ENCODE measurements at regions not wholly inside any gene's neighbourhood (a gene's known extent, or its start where the extent isn't known, plus 50 kb on each side); places are given as distances from the start of the nearest gene placed in this dataset.

GRCh38 chr7:41847151-41847550 is 144.3 kb upstream of the INHBA start (continued):
- TF ChIP-seq CTCF (IDR thresholded peaks at IDR 0.05 in 2 of 3, conservative IDR thresholded peaks at IDR 0.05 in 1 of 3; ENCODE audit: borderline replicate concordance in 1 of 3, insufficient read depth in 1 of 3, low read depth in 2 of 3, low read length in 2 of 3) (no peak), TCF7L2 (IDR thresholded peaks at IDR 0.05; ENCODE audit: borderline replicate concordance, extremely low read depth, insufficient read depth, insufficient read length) (no peak)

GRCh38 chr7:41842956-41843355 is 140.1 kb upstream of the INHBA start:
- RAD21 ChIA-PET (ENCODE audit: low non-redundant PET in 1 of 2, low total read pairs in 2 of 2, uncharacterized antibody in 2 of 2, unreplicated experiment in 2 of 2), result no interaction called here
- intact Hi-C loops (cut with micrococcal nuclease), result no loop called here

More at GRCh38 chr7:41842956-41843355, 140.1 kb upstream of the INHBA start:
- no peaks in the 10 kb centered on the region; a peak in 1 of 4 replicates for H3K9me3 ChIP-seq (ENCODE audit: control insufficient read depth in 1 of 2, insufficient read depth in 1 of 2, low read depth in 1 of 2, low read length in 2 of 2)
- no peaks in the 10 kb centered on the region for H3K27me3 ChIP-seq (ENCODE audit: insufficient read depth, low read length)
- H3K79me2 ChIP-seq (ENCODE audit: insufficient read depth, low read length), result no peaks in the 10 kb centered on the region
- no peak for TF ChIP-seq ZNF274 (IDR thresholded peaks at IDR 0.05; ENCODE audit: low read depth, low read length)
- no peak for TF ChIP-seq ELF1 (IDR thresholded peaks at IDR 0.05; ENCODE audit: borderline replicate concordance, low read depth)
- no peak for TF ChIP-seq POLR2AphosphoS5 (IDR thresholded peaks at IDR 0.05; ENCODE audit: low read depth, low read length)
- TF ChIP-seq TCF7L2 (IDR thresholded peaks at IDR 0.05; ENCODE audit: borderline replicate concordance, extremely low read depth, insufficient read depth, insufficient read length), result no peak
- TF ChIP-seq RAD21 (IDR thresholded peaks at IDR 0.05; ENCODE audit: low read depth), result no peak
- no peak for TF ChIP-seq ATF3 (IDR thresholded peaks at IDR 0.05)
- no peak for TF ChIP-seq CBX3 (IDR thresholded peaks at IDR 0.05; ENCODE audit: low read depth)
- TF ChIP-seq JUND (IDR thresholded peaks at IDR 0.05), result no peak
- TF ChIP-seq CEBPB (IDR thresholded peaks at IDR 0.05; ENCODE audit: low read depth), result no peak
- TF ChIP-seq SRF (IDR thresholded peaks at IDR 0.05; ENCODE audit: low read depth), result no peak
- no peak for TF ChIP-seq ZBTB33 (IDR thresholded peaks at IDR 0.05; ENCODE audit: extremely low read depth, insufficient replicate concordance, low read length)
- ChIA-PET POLR2A (no interaction called here), CTCF (no interaction called here)
- H3K9me2 ChIP-seq (ENCODE audit: insufficient read depth), result no peaks in the 10 kb centered on the region
- H3K9ac ChIP-seq (ENCODE audit: low read length), result no peak overlapping the region
- no peak overlapping the region for H3K27ac ChIP-seq (ENCODE audit: low read depth, low read length)
- no peak overlapping the region for H2AFZ ChIP-seq (ENCODE audit: low read depth, low read length, poor library complexity, severe bottlenecking)
- DNase-seq (ENCODE audit: low read depth, low spot score) (no peak), ATAC-seq (no peak)
- H3K36me3 ChIP-seq (ENCODE audit: control insufficient read depth in 1 of 2, insufficient read depth in 2 of 2, low read length in 2 of 2), result no peaks in the 10 kb centered on the region
- H3K4me1 ChIP-seq (ENCODE audit: control insufficient read depth in 1 of 2, insufficient read depth in 2 of 2, low read length in 2 of 2), result no peaks in the 10 kb centered on the region
- no peak overlapping the region for H3K4me3 ChIP-seq (replicated peaks in 1 of 2; ENCODE audit: low read depth in 1 of 2, low read length in 2 of 2)
- no peak overlapping the region for H3K4me2 ChIP-seq (ENCODE audit: low read length)
- no peaks in the 10 kb centered on the region for H4K20me1 ChIP-seq (ENCODE audit: insufficient read depth)
- BruUV-seq (replicated peaks), result no TSS peak
